ENCODE measurements at regions not wholly inside any gene's neighbourhood (a gene's known extent, or its start where the extent isn't known, plus 50 kb on each side); places are given as distances from the start of the nearest gene placed in this dataset.

GRCh38 chr9:27940535-27940934, 367.3 kb upstream of the C9orf72 start:
- TF ChIP-seq CTCF (IDR thresholded peaks at IDR 0.05) (no peak), POLR2A (IDR thresholded peaks at IDR 0.05) (no peak)

Data from testis (tissue), 2 donors.